B cell (primary cell): ENCODE measurements at regions not wholly inside any gene's neighbourhood (a gene's known extent, or its start where the extent isn't known, plus 50 kb on each side); places are given as distances from the start of the nearest gene placed in this dataset.

ENCODE experiments used
- EZH2 ChIP-seq: IDR thresholded peaks from 2 replicates; pipeline ENCODE4 v1.6.1; 2012; ENCODE audit warnings: borderline replicate concordance, low read depth, mild to moderate bottlenecking, moderate library complexity, low read length; ENCODE audit not compliant: insufficient read depth, poor library complexity, severe bottlenecking
- TF ChIP-seq, protein P1 (sequence below): fragments of 200-600 bp; IDR thresholded peaks from one replicate; pipeline ENCODE4 v1.8.0; 2022; ENCODE audit warnings: antibody characterized with exemption, mild to moderate bottlenecking

DNA sequence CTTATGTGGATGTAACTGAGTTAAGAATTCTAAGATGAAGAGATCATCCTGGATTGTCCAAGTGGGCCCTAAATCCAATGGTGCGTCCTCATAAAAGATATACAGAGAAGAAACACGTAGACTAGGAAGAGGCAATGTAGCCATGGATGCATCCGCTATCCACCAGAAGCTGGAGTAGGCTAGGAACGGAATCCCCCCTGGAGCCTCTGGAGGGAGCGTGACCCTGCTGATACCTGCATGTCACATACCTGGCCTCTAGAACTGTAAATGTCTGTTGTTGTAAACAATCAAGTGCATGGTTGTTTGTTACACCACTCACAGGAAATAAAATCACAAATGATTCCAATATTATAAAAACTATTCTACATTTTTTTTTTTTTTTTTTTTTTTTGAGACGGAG, 254.5 kb upstream of the RORA start:
- TF ChIP-seq, protein P1, sequence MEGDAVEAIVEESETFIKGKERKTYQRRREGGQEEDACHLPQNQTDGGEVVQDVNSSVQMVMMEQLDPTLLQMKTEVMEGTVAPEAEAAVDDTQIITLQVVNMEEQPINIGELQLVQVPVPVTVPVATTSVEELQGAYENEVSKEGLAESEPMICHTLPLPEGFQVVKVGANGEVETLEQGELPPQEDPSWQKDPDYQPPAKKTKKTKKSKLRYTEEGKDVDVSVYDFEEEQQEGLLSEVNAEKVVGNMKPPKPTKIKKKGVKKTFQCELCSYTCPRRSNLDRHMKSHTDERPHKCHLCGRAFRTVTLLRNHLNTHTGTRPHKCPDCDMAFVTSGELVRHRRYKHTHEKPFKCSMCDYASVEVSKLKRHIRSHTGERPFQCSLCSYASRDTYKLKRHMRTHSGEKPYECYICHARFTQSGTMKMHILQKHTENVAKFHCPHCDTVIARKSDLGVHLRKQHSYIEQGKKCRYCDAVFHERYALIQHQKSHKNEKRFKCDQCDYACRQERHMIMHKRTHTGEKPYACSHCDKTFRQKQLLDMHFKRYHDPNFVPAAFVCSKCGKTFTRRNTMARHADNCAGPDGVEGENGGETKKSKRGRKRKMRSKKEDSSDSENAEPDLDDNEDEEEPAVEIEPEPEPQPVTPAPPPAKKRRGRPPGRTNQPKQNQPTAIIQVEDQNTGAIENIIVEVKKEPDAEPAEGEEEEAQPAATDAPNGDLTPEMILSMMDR: no peak
- TF ChIP-seq EZH2: no peak
